ENCODE measurements at regions not wholly inside any gene's neighbourhood (a gene's known extent, or its start where the extent isn't known, plus 50 kb on each side); places are given as distances from the start of the nearest gene placed in this dataset.

- Histone ChIP-seq H3K9ac (ENCODE audit: low read depth in 1 of 3, low read length in 3 of 3) (no peak overlapping the region), H3K27me3 (ENCODE audit: control insufficient read depth in 3 of 3, insufficient read depth in 3 of 3, low read length in 3 of 3) (no peaks in the 10 kb centered on the region), H3K27ac (ENCODE audit: low read depth, low read length) (no peak overlapping the region), H3K4me1 (ENCODE audit: control insufficient read depth in 3 of 3, insufficient read depth in 3 of 3, low read length in 3 of 3) (peaks cover 0 to 5% (median 4%) of the 10 kb centered on the region in 3 donors), H3K36me3 (ENCODE audit: control insufficient read depth in 3 of 3, insufficient read depth in 3 of 3, low read length in 3 of 3) (no peaks in the 10 kb centered on the region), H3K4me3 (ENCODE audit: low read length in 3 of 3) (no peak overlapping the region), H3K9me3 (ENCODE audit: control insufficient read depth in 3 of 3, low read length in 3 of 3) (no peaks in the 10 kb centered on the region)
Measured at GRCh38 chr3:177680472-177680821, 483.2 kb upstream of the TBL1XR1 start.

- Histone ChIP-seq H3K9ac (ENCODE audit: low read depth in 1 of 3, low read length in 3 of 3) (no peak overlapping the region), H3K27ac (ENCODE audit: low read depth, low read length) (no peak overlapping the region), H3K4me3 (ENCODE audit: low read length in 3 of 3) (no peak overlapping the region), H3K27me3 (ENCODE audit: control insufficient read depth in 3 of 3, insufficient read depth in 3 of 3, low read length in 3 of 3) (no peaks in the 10 kb centered on the region), H3K36me3 (ENCODE audit: control insufficient read depth in 3 of 3, insufficient read depth in 3 of 3, low read length in 3 of 3) (no peaks in the 10 kb centered on the region), H3K4me1 (ENCODE audit: control insufficient read depth in 3 of 3, insufficient read depth in 3 of 3, low read length in 3 of 3) (peaks cover 0 to 5% (median 4%) of the 10 kb centered on the region in 3 donors), H3K9me3 (ENCODE audit: control insufficient read depth in 3 of 3, low read length in 3 of 3) (no peaks in the 10 kb centered on the region)
Measured at GRCh38 chr3:177681156-177681555, 483.9 kb upstream of the TBL1XR1 start.

DNA sequence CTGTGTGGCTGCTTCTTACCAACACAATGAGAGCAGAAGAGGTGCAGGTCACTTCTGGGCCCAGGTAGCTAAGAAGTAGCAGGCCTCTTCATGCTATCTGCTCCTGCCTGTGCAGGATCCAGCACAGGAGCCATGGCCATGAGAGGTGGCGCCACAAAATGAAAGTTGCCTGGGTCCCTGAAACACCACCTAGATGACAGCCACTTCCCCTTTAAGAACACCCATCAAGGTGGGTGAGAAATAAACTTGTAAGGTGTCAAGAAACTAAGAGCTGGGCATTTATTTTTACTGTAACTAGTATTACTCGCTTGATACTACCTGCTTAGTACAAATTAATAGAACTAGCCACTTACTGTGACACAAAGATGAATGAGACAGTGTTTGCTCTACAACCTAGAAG, 484.6 kb upstream of the TBL1XR1 start:
- Histone ChIP-seq H3K36me3 (ENCODE audit: control insufficient read depth in 3 of 3, insufficient read depth in 3 of 3, low read length in 3 of 3) (no peaks in the 10 kb centered on the region), H3K9me3 (ENCODE audit: control insufficient read depth in 3 of 3, low read length in 3 of 3) (no peaks in the 10 kb centered on the region), H3K27me3 (ENCODE audit: control insufficient read depth in 3 of 3, insufficient read depth in 3 of 3, low read length in 3 of 3) (no peaks in the 10 kb centered on the region), H3K4me1 (ENCODE audit: control insufficient read depth in 3 of 3, insufficient read depth in 3 of 3, low read length in 3 of 3) (peaks cover 0 to 5% (median 4%) of the 10 kb centered on the region in 3 donors), H3K27ac (ENCODE audit: low read depth, low read length) (no peak overlapping the region), H3K9ac (ENCODE audit: low read depth in 1 of 3, low read length in 3 of 3) (no peak overlapping the region), H3K4me3 (ENCODE audit: low read length in 3 of 3) (no peak overlapping the region)

- Histone ChIP-seq H3K27me3 (ENCODE audit: control insufficient read depth in 3 of 3, insufficient read depth in 3 of 3, low read length in 3 of 3) (no peaks in the 10 kb centered on the region), H3K9me3 (ENCODE audit: control insufficient read depth in 3 of 3, low read length in 3 of 3) (no peaks in the 10 kb centered on the region), H3K4me1 (ENCODE audit: control insufficient read depth in 3 of 3, insufficient read depth in 3 of 3, low read length in 3 of 3) (peaks cover 0 to 5% (median 4%) of the 10 kb centered on the region in 3 donors), H3K36me3 (ENCODE audit: control insufficient read depth in 3 of 3, insufficient read depth in 3 of 3, low read length in 3 of 3) (no peaks in the 10 kb centered on the region), H3K9ac (ENCODE audit: low read depth in 1 of 3, low read length in 3 of 3) (no peak overlapping the region), H3K4me3 (ENCODE audit: low read length in 3 of 3) (no peak overlapping the region), H3K27ac (ENCODE audit: low read depth, low read length) (no peak overlapping the region)
Measured at GRCh38 chr3:177683586-177683985, 486.3 kb upstream of the TBL1XR1 start.

DNA sequence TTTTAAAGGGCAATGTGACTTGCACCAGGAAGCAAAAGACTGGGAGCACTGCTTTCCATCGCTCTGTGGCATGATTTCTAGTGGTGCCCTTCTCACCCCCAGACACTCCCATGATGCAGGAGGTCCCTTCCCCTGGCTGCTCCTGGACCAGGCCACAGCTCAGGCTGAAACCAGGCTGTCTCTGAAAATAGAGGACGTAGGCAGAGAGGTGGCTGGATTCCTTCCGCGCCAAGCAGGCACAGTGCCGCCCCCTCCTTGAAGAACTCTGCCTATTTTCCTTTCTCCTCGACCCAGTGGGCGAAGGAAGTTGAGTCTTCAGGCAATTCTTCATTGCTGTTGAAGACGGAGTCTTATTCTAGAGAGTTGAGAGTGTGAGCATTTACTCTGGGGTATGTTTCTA, 489.4 kb upstream of the TBL1XR1 start:
- Histone ChIP-seq H3K9me3 (ENCODE audit: control insufficient read depth in 3 of 3, low read length in 3 of 3) (no peaks in the 10 kb centered on the region), H3K36me3 (ENCODE audit: control insufficient read depth in 3 of 3, insufficient read depth in 3 of 3, low read length in 3 of 3) (no peaks in the 10 kb centered on the region), H3K4me3 (ENCODE audit: low read length in 3 of 3) (no peak overlapping the region), H3K9ac (ENCODE audit: low read depth in 1 of 3, low read length in 3 of 3) (no peak overlapping the region), H3K27ac (ENCODE audit: low read depth, low read length) (no peak overlapping the region), H3K4me1 (ENCODE audit: control insufficient read depth in 3 of 3, insufficient read depth in 3 of 3, low read length in 3 of 3) (no peaks in the 10 kb centered on the region), H3K27me3 (ENCODE audit: control insufficient read depth in 3 of 3, insufficient read depth in 3 of 3, low read length in 3 of 3) (no peaks in the 10 kb centered on the region)

DNA sequence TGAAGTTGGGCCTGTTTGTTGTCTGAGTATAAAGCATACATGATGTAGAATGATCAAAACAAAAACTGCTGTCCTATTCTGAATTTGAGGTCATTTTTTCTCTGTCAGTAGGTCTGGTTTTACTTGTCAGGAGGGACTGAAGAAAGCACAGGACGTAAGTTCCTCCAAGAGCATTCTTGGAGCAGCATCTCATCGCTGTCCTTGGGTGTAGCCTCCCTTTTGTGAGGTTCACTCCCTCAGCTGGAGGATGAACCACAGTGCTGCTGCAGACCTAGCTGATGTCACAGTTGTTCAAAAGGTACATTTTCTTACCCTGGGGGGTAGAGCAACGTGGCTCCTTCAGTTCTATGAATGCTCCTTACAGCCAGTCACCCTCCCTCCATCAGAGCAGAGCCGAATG, 490.0 kb upstream of the TBL1XR1 start:
- Histone ChIP-seq H3K4me3 (ENCODE audit: low read length in 3 of 3) (no peak overlapping the region), H3K9me3 (ENCODE audit: control insufficient read depth in 3 of 3, low read length in 3 of 3) (no peaks in the 10 kb centered on the region), H3K4me1 (ENCODE audit: control insufficient read depth in 3 of 3, insufficient read depth in 3 of 3, low read length in 3 of 3) (no peaks in the 10 kb centered on the region), H3K9ac (ENCODE audit: low read depth in 1 of 3, low read length in 3 of 3) (no peak overlapping the region), H3K36me3 (ENCODE audit: control insufficient read depth in 3 of 3, insufficient read depth in 3 of 3, low read length in 3 of 3) (no peaks in the 10 kb centered on the region), H3K27ac (ENCODE audit: low read depth, low read length) (no peak overlapping the region), H3K27me3 (ENCODE audit: control insufficient read depth in 3 of 3, insufficient read depth in 3 of 3, low read length in 3 of 3) (no peaks in the 10 kb centered on the region)

DNA sequence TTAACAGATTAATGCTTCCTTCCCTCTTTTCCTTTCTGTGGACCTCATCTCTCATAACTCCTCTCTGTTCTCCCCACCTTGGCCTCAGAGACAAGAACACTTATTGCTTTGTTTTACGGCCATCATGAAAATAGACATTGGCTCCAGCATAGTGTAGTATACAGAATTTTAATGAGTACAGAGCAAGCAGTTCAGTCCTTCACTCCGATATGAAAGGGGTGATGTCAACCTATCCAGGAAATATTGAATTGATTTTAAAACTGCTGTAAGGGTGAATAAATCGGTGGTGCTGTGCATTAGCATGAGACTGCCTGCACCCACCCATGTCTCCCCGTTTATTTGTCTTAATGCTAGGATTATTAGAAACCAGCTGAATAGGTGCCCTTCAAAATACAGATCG, 490.9 kb upstream of the TBL1XR1 start:
- Histone ChIP-seq H3K27me3 (ENCODE audit: control insufficient read depth in 3 of 3, insufficient read depth in 3 of 3, low read length in 3 of 3) (no peaks in the 10 kb centered on the region), H3K36me3 (ENCODE audit: control insufficient read depth in 3 of 3, insufficient read depth in 3 of 3, low read length in 3 of 3) (no peaks in the 10 kb centered on the region), H3K4me1 (ENCODE audit: control insufficient read depth in 3 of 3, insufficient read depth in 3 of 3, low read length in 3 of 3) (no peaks in the 10 kb centered on the region), H3K9me3 (ENCODE audit: control insufficient read depth in 3 of 3, low read length in 3 of 3) (no peaks in the 10 kb centered on the region), H3K27ac (ENCODE audit: low read depth, low read length) (no peak overlapping the region), H3K9ac (ENCODE audit: low read depth in 1 of 3, low read length in 3 of 3) (no peak overlapping the region), H3K4me3 (ENCODE audit: low read length in 3 of 3) (no peak overlapping the region)

DNA sequence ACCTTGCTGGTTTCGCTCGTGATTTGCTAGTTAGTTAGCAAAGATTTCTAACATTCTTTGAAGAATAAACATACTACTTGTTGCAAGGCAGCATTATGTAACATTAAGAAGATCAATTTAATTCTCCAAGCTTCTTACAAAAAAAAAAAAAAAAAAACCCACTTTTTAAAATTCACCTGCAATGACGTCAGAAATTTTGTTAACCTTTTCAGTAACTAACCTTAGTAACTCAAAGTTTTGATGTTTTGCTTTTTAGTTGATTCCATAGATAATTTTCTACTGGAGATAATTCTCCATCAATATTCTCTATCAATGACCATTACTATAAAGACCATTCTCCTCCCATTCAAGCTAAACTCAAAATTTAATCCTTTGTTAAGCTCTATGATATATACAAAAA, 491.8 kb upstream of the TBL1XR1 start:
- no peak overlapping the region for H3K4me3 ChIP-seq (ENCODE audit: low read length in 3 of 3)
- H3K27ac ChIP-seq (ENCODE audit: low read depth, low read length), result no peak overlapping the region
- no peaks in the 10 kb centered on the region for H3K36me3 ChIP-seq (ENCODE audit: control insufficient read depth in 3 of 3, insufficient read depth in 3 of 3, low read length in 3 of 3)
- H3K4me1 ChIP-seq (ENCODE audit: control insufficient read depth in 3 of 3, insufficient read depth in 3 of 3, low read length in 3 of 3), result no peaks in the 10 kb centered on the region
- no peak overlapping the region for H3K9ac ChIP-seq (ENCODE audit: low read depth in 1 of 3, low read length in 3 of 3)
- H3K9me3 ChIP-seq (ENCODE audit: control insufficient read depth in 3 of 3, low read length in 3 of 3), result no peaks in the 10 kb centered on the region
- H3K27me3 ChIP-seq (ENCODE audit: control insufficient read depth in 3 of 3, insufficient read depth in 3 of 3, low read length in 3 of 3), result no peaks in the 10 kb centered on the region

DNA sequence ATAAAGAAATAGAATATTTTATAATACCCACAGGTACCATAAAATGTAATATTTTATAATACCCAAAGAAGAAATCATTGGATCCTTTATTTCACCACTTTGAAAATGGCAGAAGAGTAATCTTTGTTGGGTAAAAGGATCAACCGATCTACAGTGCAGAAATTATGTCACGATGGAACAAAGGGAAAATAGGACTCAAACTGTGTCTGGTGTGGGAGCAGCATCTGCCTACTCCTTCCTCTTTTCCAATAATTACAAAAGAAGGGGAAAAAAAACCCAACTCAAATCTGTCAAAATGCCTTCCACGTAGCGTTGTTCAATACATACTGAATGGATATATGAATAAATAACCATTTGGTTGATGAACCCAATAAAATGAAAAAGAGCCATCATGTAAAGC, 492.6 kb upstream of the TBL1XR1 start:
- H3K9ac ChIP-seq (ENCODE audit: low read depth in 1 of 3, low read length in 3 of 3), result no peak overlapping the region
- H3K27me3 ChIP-seq (ENCODE audit: control insufficient read depth in 3 of 3, insufficient read depth in 3 of 3, low read length in 3 of 3), result no peaks in the 10 kb centered on the region
- H3K27ac ChIP-seq (ENCODE audit: low read depth, low read length), result no peak overlapping the region
- no peaks in the 10 kb centered on the region for H3K9me3 ChIP-seq (ENCODE audit: control insufficient read depth in 3 of 3, low read length in 3 of 3)
- no peaks in the 10 kb centered on the region for H3K4me1 ChIP-seq (ENCODE audit: control insufficient read depth in 3 of 3, insufficient read depth in 3 of 3, low read length in 3 of 3)
- H3K36me3 ChIP-seq (ENCODE audit: control insufficient read depth in 3 of 3, insufficient read depth in 3 of 3, low read length in 3 of 3), result no peaks in the 10 kb centered on the region
- H3K4me3 ChIP-seq (ENCODE audit: low read length in 3 of 3), result no peak overlapping the region

- no peaks in the 10 kb centered on the region for H3K9me3 ChIP-seq (ENCODE audit: control insufficient read depth in 3 of 3, low read length in 3 of 3)
- no peaks in the 10 kb centered on the region for H3K36me3 ChIP-seq (ENCODE audit: control insufficient read depth in 3 of 3, insufficient read depth in 3 of 3, low read length in 3 of 3)
- H3K4me3 ChIP-seq (ENCODE audit: low read length in 3 of 3), result no peak overlapping the region
- no peak overlapping the region for H3K27ac ChIP-seq (ENCODE audit: low read depth, low read length)
- H3K9ac ChIP-seq (ENCODE audit: low read depth in 1 of 3, low read length in 3 of 3), result no peak overlapping the region
- no peaks in the 10 kb centered on the region for H3K27me3 ChIP-seq (ENCODE audit: control insufficient read depth in 3 of 3, insufficient read depth in 3 of 3, low read length in 3 of 3)
- no peaks in the 10 kb centered on the region for H3K4me1 ChIP-seq (ENCODE audit: control insufficient read depth in 3 of 3, insufficient read depth in 3 of 3, low read length in 3 of 3)
Measured at GRCh38 chr3:177690306-177690705, 493.0 kb upstream of the TBL1XR1 start.

Measured in skeletal muscle tissue (tissue), 3 donors.